HG02642 (cell line): ENCODE measurements at regions not wholly inside any gene's neighbourhood (a gene's known extent, or its start where the extent isn't known, plus 50 kb on each side); places are given as distances from the start of the nearest gene placed in this dataset.

Source experiments
- ATAC-seq: cut with Tn5 transposase; IDR thresholded peaks from one replicate; pipeline ENCODE4 v1.9.1; 2021; ENCODE audit warnings: mild to moderate bottlenecking; ENCODE audit not compliant: unreplicated experiment, poor library complexity

GRCh38 chr18:43213816-43214215 is 63.5 kb downstream of the SYT4 start:
- ATAC-seq, result no peak

GRCh38 chr18:43211059-43211458 is 66.2 kb downstream of the SYT4 start:
- no peak for ATAC-seq

GRCh38 chr18:43195421-43195820 is 79.9 kb upstream of the RIT2 start:
- ATAC-seq, result no peak

- ATAC-seq, result no peak
These were observed 77.9 kb upstream of the RIT2 start for GRCh38 chr18:43193336-43193735.

- peak; percentile 69 for ATAC-seq
These were observed 76.9 kb upstream of the RIT2 start for GRCh38 chr18:43192408-43192807.

GRCh38 chr18:43181711-43182110 is 66.2 kb upstream of the RIT2 start:
- no peak for ATAC-seq

- ATAC-seq, result no peak
These were observed 65.3 kb upstream of the RIT2 start for GRCh38 chr18:43180814-43181213.

- ATAC-seq, result no peak
These were observed 59.8 kb upstream of the RIT2 start for GRCh38 chr18:43175257-43175656.

GRCh38 chr18:43170586-43170985 is 55.1 kb upstream of the RIT2 start:
- no peak for ATAC-seq
